NCI-H69 (cell line): ENCODE measurements at regions not wholly inside any gene's neighbourhood (a gene's known extent, or its start where the extent isn't known, plus 50 kb on each side); places are given as distances from the start of the nearest gene placed in this dataset.
A peak's percentile ranks its signal among the peaks of the same experiment; 100 is the strongest.
"Not testable (repeated sequence)": the region's sequence is repeated elsewhere in the genome, so short reads cannot be mapped to it uniquely, and the experiment has no call there.

Experiments used
- DNase-seq: peaks from one replicate; lab custom pipeline; 2025; lab: John Stamatoyannopoulos, UW

DNA sequence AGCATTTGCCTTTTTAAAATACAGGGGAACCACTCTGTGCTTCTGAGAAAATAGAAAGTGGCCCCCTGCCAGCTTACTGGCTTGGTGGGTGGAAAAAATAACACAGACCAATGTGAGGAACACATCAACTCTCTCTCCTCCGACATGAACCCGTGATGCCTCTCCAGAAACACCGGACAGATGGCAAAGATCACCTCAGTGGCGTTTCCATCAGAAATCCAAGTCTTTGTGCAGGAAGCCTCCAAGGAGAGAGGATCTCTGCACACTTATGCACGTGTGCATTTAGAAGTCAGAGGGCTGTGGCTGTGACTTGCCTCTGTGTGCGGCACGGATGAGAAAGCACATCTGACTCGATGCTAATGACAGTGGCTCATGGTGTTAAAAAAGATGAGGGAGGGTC lies 112.3 kb upstream of the KLF12 start:
- DNase-seq = peak; percentile 39

DNA sequence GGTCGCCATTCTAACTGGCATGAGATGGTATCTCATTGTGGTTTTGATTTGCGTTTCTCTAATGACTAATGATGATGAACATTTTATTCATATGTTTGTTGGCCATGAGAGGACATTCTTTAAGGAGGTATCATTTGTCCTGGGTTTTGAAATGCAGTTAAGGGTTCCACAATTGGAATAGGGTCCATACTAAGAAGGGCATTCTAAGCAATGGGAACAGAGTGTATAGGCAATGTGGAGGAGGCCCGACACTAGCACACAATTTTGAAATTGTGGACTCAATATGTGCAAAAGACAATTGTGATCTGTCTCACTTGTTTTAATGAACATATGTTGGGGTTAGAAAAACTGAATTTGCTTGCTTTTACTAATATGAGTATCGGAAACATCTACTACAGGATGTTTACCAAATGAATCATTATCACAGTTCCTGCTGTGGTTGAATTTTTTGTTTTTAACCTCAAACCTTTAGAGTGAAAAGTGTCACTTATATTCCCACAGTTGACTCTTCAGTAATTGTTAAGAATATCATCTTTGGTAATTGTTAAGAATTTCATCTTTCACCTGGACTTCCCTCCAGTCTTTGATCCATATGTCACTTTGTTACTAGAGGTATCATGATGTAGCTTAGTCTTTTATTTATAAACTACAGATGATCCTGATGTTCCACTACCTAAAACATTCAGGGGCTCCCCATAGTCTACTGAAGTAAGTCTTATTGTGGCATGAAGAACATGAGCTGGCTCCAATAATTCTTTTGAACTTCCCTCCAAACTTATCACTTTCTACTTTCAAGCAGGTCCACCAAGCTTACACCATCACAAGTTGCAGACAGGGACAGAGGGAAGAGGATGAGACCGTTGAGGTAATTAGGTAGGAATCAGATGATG lies 109.7 kb upstream of the KLF12 start:
- no peak for DNase-seq

DNA sequence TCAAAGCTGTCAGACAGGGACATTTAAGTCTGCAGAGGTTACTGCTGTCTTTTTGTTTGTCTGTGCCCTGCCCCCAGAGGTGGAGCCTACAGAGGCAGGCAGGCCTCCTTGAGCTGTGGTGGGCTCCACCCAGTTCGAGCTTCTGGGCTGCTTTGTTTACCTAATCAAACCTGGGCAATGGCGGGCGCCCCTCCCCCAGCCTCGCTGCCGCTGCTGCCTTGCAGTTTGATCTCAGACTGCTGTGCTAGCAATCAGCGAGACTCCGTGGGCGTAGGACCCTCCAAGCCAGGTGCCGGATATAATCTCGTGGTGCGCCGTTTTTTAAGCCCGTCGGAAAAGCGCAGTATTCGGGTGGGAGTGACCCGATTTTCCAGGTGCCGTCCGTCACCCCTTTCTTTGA lies 107.1 kb upstream of the KLF12 start:
- DNase-seq = not testable (repeated sequence)

DNA sequence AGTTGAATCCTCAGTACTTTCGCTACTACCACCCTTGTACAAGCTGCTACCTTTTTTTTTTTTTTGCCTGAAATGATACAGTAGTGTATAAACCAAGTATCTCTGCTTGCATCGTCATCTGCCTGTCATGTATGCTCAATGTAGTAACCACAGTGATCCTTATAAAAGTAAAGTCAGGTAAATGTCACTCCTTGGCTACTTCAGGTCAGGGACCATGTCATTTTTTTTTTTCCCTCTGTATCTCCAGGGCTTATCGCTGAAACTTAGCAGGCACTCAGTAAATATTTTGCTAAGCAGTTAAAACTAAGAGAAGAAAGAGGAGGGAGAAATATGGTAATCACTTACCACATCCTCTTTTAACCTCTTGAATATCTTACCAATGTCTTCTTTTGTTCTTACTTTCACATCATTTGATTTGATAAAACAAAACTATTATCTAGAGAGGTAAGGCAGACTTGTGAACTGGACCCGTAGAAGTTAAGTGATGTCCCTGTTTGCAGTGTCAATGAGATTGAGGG lies 96.8 kb upstream of the KLF12 start:
- no peak for DNase-seq

- no peak for DNase-seq
Observed at GRCh38 chr13:74229242-74229641, 95.0 kb upstream of the KLF12 start.

DNA sequence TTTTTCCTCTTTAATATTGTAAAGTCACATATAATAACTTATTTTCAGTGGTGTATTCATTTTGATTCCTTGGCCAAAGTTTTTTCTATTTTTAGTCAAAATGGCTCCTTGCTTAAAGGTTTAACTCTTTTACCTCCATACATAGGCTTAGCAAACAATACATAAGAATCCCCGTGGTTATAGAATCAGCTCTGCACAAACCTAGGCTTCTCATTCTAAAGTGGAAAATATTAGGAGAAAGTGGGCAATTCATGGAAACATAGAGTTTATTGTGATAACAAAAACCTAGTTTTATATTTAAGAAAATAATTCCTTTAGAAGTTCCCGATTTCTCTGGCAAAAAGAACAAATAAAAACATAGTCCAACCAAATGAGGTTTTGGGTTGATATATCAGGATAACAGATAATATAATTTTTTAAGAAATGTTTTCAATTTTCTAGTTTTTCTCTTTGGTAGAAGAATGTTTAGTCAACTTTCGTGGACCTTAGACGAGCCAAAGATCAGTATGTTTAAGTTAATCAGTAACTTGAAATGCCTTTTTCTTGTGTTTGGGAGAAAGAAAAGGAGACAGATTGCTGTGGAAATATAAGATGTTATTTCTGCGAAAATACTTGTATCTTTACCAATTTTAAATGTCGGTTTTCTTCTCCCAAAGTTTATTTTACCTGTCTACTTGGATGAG lies 93.4 kb upstream of the KLF12 start:
- no peak for DNase-seq

DNA sequence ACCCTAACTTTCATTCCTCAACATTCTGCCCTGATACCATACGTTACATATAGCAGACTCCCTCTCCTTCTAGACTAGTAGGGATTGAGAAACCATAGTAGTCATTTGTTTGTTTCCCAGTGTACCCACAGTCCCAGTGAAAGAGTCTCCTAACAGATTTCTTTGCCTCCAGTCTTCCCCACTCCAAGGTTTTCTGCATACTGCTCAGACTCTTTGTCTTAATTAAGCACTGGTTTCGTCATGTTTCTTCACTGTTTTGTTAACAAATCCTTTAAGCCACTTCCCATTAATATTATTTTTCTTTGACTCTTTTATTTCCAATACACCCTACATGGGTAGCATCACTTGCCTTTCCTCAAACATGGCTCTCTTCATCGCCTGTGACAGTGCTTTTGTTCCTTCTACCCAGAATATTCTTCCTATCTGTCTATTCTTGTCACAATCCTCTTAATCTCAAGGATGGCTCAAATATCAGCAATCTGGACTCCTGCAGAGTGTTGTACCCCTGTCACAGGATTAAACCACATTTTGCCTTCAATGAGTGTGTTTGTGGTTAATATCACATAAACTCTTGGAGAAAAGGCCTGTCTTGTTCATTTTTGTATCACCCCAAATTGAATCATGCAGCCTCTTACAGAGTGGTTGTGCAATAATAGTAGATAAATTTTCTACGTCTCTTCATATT lies 92.7 kb upstream of the KLF12 start:
- no peak for DNase-seq

DNA sequence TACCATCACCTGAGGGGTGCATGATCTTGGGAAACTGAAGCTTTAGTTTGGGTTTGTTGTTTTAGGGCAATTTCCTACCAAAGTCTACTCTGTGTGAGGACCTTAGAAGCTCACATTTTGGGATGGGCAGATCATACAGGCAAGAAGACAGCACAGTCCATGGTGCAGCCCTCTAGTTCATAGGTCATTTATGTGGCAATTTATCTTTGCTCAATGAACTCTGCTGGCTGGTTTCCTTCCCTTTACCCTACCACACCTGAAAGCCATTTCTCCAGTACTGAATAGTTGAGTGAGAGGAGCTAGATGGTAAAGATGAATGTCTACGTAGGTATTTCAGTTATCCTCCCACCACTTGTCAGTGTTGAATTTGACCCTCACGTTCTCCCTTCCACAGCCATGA lies 87.5 kb upstream of the KLF12 start:
- DNase-seq = no peak

- DNase-seq = no peak
Observed at GRCh38 chr13:74219566-74219965, 85.4 kb upstream of the KLF12 start.

DNA sequence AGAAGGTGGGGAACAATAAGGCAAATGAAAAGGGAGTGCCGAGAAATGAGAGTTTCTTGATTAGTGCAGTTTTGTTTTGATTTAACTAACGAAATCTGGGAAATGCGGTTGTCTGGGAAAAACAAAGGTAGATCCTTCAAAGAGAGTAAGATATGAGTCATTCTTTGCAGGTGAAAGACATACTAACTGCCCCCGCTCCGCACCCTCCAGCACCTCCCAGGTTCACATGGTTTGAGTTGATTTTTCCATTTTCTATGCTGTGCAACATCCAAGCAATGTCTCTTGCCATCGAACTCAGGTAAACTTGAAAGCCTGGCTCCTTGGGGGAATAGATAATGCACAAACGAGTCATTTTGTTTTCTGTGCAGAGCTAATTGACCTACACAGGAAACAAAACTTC lies 84.1 kb upstream of the KLF12 start:
- DNase-seq = no peak

- no peak for DNase-seq
Observed at GRCh38 chr13:74217811-74218210, 83.6 kb upstream of the KLF12 start.

DNA sequence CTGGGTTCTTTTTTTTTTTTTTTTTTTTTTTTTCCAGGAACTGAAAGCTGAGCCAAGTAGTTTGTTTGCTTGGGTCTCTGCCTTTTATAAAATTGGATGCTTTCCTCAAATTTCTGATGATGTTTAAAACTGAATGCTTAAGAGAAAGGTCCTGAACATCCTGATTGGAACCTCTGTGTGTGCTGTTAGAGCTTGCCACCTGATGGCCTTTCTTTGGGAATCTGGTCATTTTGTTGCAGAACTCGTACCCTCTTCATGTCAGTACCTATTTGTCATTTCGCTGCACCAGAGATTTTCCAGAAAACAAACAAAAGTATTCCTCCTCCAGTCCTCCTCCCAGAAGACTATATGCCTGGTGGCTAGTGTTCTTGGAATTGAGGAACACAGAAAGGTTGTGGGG lies 81.2 kb upstream of the KLF12 start:
- DNase-seq = no peak

- no peak for DNase-seq
Observed at GRCh38 chr13:74214321-74214720, 80.1 kb upstream of the KLF12 start.

- DNase-seq = peak; percentile 80
Observed at GRCh38 chr13:74210693-74211393, 76.6 kb upstream of the KLF12 start.

- DNase-seq = no peak
Observed at GRCh38 chr13:74206855-74207254, 72.7 kb upstream of the KLF12 start.

DNA sequence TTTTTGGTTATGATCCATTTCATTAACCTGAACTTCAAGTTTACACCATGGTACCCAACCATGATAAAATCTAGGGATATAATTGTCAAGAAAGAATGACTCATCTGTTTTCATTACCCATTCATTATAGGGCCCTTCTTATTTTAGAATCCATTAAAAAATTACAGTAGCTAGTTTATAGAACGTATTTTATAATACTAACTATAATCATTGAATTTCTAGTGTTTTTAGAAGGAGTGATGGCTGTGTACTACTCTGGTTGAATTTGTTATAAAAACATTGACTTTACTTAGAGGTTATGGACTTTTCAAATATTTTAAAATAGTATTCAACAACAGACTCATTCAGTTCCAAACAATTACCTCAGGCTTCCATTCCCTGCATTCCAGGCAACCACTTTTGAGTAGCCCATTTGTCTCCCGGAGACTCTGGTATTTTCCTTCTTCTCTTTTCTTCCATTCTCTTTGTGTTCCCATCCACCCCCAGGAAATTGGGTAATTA lies 71.9 kb upstream of the KLF12 start:
- peak; percentile 3 for DNase-seq

DNA sequence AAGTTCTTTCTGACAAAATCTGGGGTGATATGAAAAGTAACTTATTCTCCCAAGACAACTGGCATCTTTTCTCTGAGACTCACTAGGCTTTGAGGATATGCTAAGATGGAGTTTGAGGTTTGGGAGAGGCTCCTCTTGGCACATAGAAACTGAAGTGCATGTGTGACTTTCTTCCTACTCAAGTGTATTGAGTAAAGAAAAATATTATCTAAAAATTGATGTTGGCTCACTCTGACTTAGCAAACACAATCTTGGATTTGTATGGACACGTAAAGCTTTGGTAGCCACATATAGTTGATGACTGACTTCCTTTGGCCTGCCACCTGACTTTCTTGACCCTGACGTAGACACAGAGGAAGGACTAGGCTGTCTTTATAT lies 71.1 kb upstream of the KLF12 start:
- no peak for DNase-seq

- no peak for DNase-seq
Observed at GRCh38 chr13:74204602-74205312, 70.6 kb upstream of the KLF12 start.

DNA sequence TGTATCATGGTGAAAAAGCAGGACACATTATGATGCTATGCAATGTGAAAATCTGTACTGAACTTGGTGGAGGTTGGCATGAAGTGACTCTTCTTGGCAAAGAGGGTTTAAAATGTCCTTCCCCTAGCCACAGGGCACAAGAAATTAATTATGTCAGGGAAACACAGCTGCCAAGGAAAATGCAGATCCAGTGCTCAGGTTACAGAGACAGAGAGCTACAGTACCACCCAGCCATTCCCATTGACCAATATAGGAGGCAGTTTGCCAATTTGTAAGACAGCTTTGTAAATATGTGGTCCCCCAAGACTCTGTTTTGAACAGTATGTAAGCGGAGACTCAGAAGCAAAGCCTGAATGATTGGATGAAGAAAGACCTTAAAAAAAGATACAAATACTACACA lies 69.4 kb upstream of the KLF12 start:
- peak; percentile 6 for DNase-seq

- DNase-seq = no peak
Observed at GRCh38 chr13:74202129-74202813, 68.1 kb upstream of the KLF12 start.

- DNase-seq = no peak
Observed at GRCh38 chr13:74201530-74201929, 67.3 kb upstream of the KLF12 start.
